RWPE1 (cell line): ENCODE measurements at regions not wholly inside any gene's neighbourhood (a gene's known extent, or its start where the extent isn't known, plus 50 kb on each side); places are given as distances from the start of the nearest gene placed in this dataset.

Experiments used
- CTCF ChIA-PET: fragments of 350-600 bp; sonication (Branson Sonifier 250); formaldehyde crosslinking; extraction: SDS; loops from one replicate; lab custom pipeline; 2021; lab: Yijun Ruan, JAX
- POLR2A ChIA-PET: fragments of 400-600 bp; formaldehyde crosslinking; extraction: SDS; loops from one replicate; lab custom pipeline; 2020; ENCODE audit warnings: antibody characterized with exemption; ENCODE audit not compliant: low non-redundant PET; lab: Yijun Ruan, JAX
- DNase-seq: peaks from one replicate; pipeline ENCODE4 v3.0.0; 2012; ENCODE audit warnings: low spot score
- H3K27ac ChIP-seq: fragments of 450-650 bp; 2 replicates; pipeline ENCODE4 v1.5.1; 2017
- CTCF ChIP-seq: fragments of 450-650 bp; conservative IDR thresholded peaks from 2 replicates; pipeline ENCODE4 v1.5.1; 2017; ENCODE audit warnings: low read depth, mild to moderate bottlenecking

- POLR2A ChIA-PET, result no interaction called here
- H3K27ac ChIP-seq, result no peak overlapping the region
- DNase-seq, result no peak
- TF ChIP-seq CTCF, result no peak
- CTCF ChIA-PET, result no interaction called here
These were observed 476.9 kb downstream of the TCERG1L start for GRCh38 chr10:130834573-130834972.

GRCh38 chr10:130835068-130835467 is 476.5 kb downstream of the TCERG1L start:
- CTCF ChIA-PET, result no interaction called here

GRCh38 chr10:130836344-130836743 is 475.2 kb downstream of the TCERG1L start:
- ChIA-PET POLR2A (no interaction called here), CTCF (no interaction called here)
- no peak for DNase-seq
- H3K27ac ChIP-seq, result no peak overlapping the region
- no peak for TF ChIP-seq CTCF

More at GRCh38 chr10:130835068-130835467, 476.5 kb downstream of the TCERG1L start:
- POLR2A ChIA-PET, result no interaction called here
- no peak for DNase-seq
- H3K27ac ChIP-seq, result no peak overlapping the region
- no peak for TF ChIP-seq CTCF

- no peak for TF ChIP-seq CTCF
- DNase-seq, result no peak
- H3K27ac ChIP-seq, result no peak overlapping the region
- CTCF ChIA-PET, result no interaction called here
- POLR2A ChIA-PET, result no interaction called here
These were observed 468.4 kb downstream of the TCERG1L start for GRCh38 chr10:130843051-130843653.

GRCh38 chr10:130844310-130844709 is 467.2 kb downstream of the TCERG1L start:
- ChIA-PET POLR2A (no interaction called here), CTCF (interaction anchor here (0.6 kb wide), 1 partner anchor 9 kb away, joined by 3 read pairs; no protein-coding TSS in a partner anchor)
- no peak for TF ChIP-seq CTCF
- H3K27ac ChIP-seq, result no peak overlapping the region
- no peak for DNase-seq

GRCh38 chr10:130847170-130847569 is 464.4 kb downstream of the TCERG1L start:
- ChIA-PET POLR2A (no interaction called here), CTCF (interaction anchor here (0.5 to 1.6 kb wide), 2 partner anchors 9 to 172 kb away, joined by 3 read pairs; no protein-coding TSS in a partner anchor)
- DNase-seq, result no peak
- H3K27ac ChIP-seq, result no peak overlapping the region
- no peak for TF ChIP-seq CTCF
